GM21360 (cell line): ENCODE measurements at regions not wholly inside any gene's neighbourhood (a gene's known extent, or its start where the extent isn't known, plus 50 kb on each side); places are given as distances from the start of the nearest gene placed in this dataset.

Experiments used
- ATAC-seq: cut with Tn5 transposase; IDR thresholded peaks from one replicate; pipeline ENCODE4 v1.9.1; 2021; ENCODE audit warnings: mild to moderate bottlenecking, moderate library complexity; ENCODE audit not compliant: unreplicated experiment

DNA sequence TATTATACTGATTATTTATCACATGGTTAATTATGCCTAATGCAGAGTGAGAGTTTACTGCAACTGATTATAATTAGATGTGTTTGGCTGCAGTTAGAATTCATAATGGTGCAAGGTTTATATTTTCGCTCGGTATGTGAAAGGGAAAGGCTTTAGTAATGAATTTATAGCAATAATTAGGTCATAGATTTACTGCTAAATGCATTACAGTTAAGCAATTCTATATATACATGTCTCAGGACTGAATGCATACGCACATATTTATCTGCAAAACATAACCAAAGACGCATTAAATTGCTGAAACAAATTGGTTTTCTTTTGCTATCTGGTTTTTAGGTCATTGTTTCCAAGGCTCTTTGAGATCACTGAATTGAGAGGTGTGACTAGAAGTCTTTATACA, 428.1 kb upstream of the PDE3A start:
- no peak for ATAC-seq

DNA sequence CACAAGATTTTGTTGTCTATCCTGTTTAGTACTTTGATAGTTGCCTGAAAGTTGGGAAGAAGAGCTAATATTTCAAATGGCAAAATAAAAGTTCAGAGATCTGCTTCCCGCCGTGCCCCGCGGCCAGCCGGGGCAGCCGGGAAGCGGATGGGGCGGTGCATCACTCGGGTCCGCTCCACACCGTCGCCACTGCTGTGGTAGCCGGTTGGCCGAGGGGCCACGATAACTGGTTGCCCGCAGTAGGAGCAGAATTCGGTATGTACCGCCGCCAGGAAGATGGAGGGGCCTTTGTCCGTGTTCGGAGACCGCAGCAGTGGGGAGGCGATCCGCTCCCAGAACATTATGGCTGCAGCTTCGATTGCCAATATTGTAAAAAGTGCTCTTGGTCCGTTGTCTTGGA, 427.2 kb upstream of the PDE3A start:
- ATAC-seq: no peak

DNA sequence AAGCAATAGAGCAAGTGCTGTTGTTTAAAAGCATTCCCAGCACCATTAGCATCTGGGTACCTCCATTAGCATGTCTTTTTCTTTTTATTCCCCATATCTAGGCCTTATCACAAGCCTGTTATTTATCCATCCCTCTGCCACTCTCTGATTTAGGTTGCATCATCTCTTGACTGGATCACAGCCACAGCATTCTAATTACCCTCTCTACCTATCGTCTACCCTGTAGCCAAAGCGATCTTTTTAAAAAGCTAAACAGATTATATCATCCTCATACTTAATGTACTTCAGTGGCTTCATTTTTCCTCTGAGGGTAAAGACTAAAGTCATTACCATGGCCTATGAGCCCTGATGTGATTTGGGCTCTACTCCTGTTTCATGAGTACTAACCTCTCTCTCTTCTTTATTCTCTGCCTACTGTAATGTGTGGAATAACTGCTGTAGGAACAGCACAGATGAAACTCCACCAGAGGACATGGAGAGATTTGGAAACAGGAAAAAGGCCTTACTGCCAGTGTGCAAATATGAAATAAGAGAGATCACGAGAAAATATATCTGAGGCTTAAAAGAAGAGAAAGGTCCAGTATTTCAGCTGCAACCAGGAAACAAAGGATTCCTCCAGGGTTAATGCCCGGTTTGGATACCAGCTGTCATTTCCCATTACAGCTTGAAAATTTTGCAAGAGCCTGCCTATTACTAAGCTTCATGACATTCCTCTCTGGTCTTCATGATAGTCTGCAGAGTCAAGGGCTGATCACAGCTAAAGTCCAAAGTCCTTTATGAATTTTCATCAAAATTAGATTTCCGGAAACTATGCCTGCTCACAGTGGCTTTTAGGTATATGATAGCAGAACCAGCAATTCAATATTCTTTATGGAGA, 422.5 kb upstream of the PDE3A start:
- ATAC-seq: no peak

DNA sequence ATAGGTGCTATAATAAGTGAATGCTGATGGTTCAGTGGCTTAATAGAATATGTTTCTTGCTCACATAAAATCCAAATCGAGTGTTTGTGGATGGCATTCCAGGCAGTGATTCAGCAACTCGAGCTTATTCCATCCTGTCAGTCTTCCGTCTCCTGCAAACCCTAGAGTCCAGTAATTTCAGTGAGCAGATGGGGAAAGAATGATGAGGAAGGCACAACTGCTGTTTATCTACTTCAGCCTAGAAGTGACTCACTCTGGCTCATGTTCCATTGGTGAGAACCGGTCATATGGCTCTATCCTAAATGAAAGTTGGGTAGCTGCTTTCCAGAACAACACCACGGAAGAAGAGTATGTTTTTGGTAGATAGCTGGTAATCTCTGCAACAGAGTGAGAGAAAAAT, 421.8 kb upstream of the PDE3A start:
- ATAC-seq: no peak

DNA sequence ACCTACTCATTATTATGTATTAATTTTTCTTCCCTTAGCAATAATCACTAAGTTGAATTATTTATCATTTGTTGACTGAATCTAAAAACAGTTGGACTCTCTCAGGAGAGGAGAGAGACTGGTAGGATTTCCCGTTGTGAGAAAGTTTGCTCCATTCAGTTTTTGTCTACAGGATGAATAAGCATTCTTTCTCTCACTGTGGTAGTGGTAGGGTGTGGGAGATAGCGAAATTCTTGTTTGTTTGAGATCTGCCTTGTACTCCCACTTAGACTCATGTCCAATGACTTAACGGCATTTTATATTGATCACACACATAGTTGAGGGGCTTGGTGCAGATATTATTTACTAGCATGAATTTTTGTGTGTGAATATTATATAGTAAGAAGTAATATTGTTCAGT, 421.0 kb upstream of the PDE3A start:
- no peak for ATAC-seq

DNA sequence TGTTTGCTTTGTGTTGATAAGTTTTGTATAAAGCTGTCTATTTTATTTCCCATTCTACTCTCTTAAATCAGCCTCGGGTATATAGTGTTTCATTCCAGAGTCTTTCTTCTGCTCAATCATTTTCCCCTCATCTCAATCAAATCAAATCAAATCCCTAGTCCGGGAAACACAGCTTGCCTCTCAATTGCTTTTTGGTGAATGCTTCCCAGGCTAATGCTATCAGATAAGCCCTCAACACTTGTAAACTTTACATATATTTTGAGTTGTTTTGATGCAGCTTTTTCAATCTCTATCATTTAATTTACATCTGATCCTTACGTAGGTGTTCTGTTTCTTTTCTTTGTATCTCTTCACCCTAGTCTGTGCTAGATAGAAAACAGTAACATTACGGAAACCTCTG, 416.7 kb upstream of the PDE3A start:
- ATAC-seq: no peak

DNA sequence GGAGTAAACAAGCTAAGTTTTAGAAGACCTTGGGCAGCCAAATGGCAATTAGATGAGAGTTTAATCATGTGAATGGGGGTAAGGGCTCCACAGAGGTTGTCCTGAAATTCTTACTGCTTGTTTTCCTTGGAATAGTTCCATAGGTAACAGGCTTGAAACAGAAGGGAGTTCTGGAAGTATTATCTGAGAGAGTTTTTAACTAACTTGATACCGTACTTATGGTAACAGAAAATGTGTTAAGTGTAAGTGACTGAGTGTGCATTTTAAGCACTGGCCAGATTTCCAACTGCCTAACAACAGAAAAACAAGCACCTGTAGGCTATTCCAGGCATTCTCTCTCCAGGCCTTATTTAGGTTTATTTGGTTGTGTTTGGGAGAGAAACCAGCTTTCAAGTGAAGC, 414.6 kb upstream of the PDE3A start:
- no peak for ATAC-seq

DNA sequence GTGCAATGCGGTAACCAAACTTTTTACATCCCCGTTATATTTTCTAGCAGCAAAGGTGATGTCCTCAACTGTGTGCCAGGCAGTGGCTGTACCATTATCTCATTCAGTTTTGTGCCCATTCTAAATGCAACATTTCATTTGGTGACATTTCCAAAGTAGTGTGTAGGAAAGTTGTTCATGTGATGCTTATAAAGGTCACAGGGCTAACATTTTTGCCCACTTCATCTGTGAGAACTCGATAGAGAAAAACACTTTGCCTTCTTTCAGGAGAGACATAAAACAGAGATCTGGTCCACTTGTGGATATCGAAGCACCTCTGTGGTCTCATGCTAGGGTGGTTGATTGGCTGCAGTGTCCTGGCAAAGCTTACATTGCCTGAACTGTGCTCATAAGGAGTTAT, 414.2 kb upstream of the PDE3A start:
- no peak for ATAC-seq

DNA sequence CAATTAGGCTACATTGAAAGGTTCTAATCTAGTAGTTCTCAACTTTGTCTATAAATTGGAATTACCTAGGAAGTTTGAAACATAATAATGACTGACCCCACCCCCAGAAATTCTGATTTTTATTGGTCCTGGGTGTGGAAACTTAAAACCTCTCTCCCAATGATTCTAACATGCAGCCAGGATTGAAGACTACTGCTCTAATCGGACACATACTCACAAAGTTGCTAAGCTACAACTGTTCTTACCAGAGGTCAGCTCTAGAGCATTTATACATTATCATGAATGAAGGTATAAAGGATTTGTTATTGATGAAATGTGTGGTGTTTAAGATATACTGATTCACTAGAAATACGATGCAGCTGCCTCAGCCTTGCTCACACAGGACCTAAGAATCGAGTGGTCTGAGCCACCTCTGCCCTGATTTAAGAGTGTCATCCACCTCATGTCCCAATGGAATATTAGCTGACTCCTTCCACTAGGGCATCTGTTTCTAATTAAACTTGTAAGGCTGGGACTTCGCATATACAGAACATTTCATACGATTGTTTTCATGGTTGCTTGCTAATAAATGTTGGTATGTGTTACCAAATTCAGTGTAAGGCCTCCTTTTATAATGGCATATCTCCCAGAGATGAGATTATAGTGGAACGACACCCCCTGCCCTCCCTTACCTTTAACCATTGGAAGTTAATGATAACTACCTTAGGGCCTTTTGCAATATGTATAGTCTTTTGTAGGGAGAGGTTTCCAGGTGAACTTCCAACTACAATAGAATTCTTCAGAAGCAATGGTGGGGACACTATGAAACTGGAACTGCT, 410.8 kb upstream of the PDE3A start:
- no peak for ATAC-seq

DNA sequence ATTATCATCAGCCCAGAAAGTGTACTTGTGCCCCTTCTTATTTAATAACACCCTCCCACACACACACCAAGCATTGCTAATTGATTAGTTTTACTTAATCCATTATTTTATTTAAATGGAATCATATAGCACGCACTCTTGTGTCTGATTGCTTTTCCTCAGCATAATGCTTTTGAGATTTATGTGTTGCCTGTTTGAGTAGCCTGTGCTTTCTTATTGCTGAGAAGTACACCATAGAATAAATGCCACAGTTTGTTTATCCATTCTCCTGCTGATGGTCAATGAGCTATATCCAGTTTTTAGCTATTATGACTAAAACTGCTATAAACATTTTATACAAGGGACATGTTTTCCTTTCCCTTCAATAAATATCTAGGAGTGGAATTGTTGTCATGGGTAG, 409.9 kb upstream of the PDE3A start:
- ATAC-seq: no peak

DNA sequence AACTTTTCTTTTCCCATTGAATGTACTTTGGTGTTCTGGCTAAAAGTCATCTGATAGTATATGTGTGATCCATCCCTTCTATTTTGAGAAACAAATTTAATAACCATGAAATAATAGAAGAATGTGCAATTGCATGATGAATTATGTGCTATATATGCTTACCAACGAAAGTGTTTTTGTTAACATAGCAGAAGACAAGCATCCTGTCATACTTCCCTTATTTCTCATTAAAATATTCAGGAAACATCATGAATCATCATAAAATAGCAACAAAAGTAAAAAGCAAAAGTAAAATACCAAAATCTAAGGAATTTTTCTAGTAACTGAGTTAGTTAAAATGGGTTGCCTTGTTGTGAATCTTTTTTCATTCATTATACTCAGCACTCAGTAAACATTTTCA, 409.0 kb upstream of the PDE3A start:
- ATAC-seq: no peak

DNA sequence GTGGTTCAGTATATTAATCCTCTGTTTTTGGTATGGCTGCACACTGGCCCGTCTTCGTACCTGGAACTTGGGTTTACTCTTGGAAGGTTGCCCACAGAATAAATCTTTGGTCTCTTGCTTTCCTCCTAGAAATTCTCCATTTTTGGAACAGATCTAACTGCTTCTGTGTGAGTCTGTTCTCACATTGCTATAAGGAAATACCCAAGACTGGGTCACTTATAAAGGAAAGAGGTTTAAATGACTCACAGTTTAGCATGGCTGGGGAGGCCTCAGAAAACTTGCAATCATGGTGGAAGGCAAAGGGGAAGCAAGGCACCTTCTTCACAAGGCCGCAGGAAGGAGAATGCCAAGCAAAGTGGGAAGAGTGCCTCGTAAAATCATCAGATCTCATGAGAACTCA, 407.8 kb upstream of the PDE3A start:
- ATAC-seq: no peak

DNA sequence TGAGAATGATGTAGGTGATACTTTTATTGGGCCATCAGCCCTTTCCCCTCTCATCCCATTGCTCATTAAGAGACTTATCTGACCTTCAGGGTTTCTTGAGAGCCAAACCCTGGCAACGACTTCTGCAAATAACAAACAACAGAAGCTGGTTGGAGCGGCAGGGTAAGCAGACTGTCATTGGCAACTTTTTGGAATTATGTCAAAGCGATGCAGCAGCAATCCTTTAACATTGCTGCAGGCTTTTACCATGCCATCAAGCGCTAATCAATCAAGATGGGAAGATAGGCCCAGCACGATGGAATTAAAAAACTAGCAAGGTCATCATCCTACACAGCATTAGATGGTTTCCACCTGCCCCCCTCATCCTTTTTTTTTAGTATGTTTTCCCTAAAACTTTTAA, 406.1 kb upstream of the PDE3A start:
- ATAC-seq: no peak

DNA sequence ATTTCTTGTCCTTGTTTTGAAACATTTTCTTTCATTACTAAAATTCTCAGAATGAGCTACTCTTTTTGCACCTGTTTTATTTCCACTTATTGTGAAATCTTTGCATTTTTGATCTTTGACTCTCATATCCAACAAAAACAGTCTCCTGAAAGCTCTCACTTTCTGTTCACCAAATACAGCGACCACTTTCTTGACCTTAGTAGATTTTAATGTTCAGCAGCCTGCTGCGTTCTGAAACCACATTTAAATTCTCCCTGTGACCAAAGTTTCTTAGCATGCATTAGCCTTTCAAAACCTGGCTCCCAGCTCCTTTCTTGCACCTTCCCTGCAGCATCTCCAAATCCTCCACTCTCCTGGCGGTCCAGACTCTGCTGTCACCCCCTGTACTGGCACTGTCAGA, 404.4 kb upstream of the PDE3A start:
- ATAC-seq: no peak

DNA sequence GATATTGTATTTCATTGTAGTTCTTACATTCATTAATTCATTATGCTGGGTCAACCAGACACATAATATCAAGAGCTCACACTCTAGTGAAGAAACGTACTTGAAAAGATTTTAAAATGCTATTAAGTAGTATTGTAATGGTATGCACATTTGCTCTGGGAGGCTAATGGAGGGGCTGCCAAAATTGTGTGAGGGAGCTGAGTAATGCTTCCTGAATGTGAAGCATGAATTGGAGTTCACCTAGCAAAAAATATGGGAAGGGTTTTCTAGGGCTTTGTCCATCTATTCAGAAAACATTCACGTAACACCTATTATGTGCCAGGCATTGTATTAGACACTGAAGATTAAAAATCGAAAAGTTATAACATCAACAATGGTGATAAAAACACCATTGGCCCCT, 403.8 kb upstream of the PDE3A start:
- ATAC-seq: no peak

DNA sequence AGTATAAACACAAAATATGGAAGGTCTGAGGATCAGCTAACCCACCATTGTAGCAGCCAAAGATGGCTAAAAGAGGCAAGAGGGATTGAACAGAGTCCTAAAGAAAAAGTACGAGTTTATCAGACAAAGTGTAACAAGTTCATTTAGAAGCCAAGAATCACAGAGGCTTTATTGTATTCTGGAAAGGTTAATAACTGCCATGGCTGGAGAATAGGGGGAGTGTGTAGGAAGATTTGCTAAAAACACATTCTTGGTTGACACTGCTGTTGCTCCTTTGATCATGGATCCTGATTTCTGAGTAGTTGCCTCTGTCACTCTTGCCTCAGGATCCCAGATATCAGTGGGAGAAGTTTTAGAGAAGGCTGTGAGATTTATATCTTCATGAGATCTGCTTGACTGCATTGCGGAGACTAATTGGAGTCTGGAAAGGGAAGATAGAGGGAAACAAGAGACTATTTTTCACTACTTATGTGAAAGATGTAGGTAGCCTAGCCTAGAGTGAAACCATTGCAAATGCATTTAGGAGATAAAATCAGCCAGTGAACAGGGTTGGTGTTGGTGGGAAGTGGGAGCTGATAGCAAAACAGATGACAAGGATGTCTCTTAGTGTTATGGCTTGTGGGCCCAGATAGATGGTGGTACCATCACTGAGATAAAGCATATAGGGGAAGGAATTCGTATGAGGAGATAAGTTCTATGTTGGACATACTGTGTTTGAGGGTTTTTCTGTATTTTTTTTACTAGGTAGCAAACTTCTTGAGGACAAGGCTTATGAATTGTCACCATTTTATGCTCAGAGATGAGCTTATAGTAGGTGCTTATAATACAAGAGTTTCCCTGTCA, 402.9 kb upstream of the PDE3A start:
- ATAC-seq: no peak

DNA sequence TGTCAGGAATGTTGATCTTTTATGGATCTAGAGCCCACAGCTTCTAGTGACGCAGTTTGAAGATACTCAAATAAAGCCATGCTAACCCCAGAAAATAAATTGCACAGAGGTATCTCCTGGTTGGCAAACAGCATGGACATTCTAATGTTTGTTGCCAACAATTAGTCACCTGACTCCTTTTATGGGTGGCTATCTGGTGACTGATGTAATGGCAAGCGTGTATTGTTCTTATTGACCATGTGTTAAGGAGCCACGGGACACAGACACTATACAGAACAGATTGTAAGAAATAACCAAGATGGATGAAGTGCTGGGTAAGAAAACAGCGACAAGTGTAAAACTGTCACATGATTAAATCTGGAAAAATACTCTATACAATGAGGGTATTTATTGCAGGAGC, 401.3 kb upstream of the PDE3A start:
- no peak for ATAC-seq

DNA sequence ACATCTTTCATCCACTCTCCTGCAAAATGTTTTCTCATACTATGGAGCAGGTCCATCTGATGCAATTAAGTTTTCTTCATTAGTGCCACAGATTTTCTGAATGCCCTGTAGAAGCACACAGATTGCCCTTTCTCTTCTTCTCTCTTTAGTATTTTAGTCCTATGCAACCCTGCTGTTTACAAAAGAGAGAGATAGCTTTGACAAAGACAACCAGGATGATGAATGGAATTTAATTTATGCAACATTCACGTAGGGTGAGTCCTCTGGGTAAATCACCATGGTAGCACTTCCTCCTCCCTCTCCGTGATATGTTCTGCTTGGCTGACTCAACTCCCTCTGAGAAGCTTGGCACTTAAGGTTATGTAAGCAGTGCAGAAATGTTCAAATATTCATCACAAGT, 400.9 kb upstream of the PDE3A start:
- no peak for ATAC-seq

DNA sequence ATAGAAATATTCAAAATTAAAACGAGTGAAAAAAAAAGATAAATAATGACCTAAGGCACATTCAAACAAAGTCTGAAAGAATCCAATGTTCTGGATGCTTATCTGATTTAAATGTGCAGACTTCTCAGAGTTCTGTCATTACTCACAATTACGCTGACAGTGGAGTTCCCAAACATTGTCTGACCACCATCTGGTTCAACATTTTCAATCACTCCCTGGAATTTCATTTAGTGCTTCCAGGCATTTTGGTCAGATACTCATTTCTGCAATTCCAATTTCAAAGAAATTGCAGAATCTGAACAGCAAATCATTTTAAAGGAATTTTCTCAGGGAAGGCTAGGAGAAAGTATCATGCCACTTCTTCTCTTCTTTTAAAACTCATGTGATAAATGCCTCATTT, 398.2 kb upstream of the PDE3A start:
- no peak for ATAC-seq

DNA sequence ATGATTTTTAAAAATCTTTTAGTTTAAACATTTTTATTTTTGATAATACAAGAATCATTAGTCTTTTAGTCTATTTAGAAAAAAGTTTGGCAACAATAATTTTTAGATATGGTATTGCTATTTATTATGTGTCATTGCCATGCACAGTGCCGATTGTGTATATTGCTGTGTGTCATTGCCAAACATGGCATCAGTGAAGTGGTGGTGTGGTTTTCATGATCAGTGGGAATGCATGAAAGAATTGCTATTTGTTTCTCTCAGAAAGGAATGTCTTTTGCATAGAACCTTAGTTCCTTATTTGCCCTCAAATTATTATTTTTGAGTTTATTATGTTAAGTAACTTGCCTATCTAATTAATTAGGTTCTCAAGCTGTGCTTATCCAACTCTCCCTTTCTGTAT, 397.5 kb upstream of the PDE3A start:
- ATAC-seq: no peak
